ENCODE measurements at regions not wholly inside any gene's neighbourhood (a gene's known extent, or its start where the extent isn't known, plus 50 kb on each side); places are given as distances from the start of the nearest gene placed in this dataset.
"Not testable (repeated sequence)": the region's sequence is repeated elsewhere in the genome, so short reads cannot be mapped to it uniquely, and the experiment has no call there.

GRCh38 chr10:27373566-27374160, 130.4 kb upstream of the RAB18 start:
- Histone ChIP-seq H3K9ac (ENCODE audit: low read length in 5 of 5) (no peak overlapping the region), H3K27ac (ENCODE audit: low read depth, low read length) (no peak overlapping the region), H3K36me3 (ENCODE audit: control insufficient read depth in 5 of 5, insufficient read depth in 5 of 5, low read length in 5 of 5) (no peaks in the 10 kb centered on the region), H3K4me3 (ENCODE audit: low read depth in 1 of 5, low read length in 5 of 5) (no peak overlapping the region), H3K9me3 (ENCODE audit: control insufficient read depth in 5 of 5, low read length in 5 of 5) (no peaks in the 10 kb centered on the region), H3K4me1 (ENCODE audit: control insufficient read depth in 5 of 5, insufficient read depth in 5 of 5, low read length in 5 of 5) (peaks cover 0 to 23% (median 0%) of the 10 kb centered on the region in 5 donors), H3K27me3 (ENCODE audit: control insufficient read depth in 5 of 5, insufficient read depth in 4 of 5, low read length in 5 of 5) (no peaks in the 10 kb centered on the region)

- no peak overlapping the region for H3K9ac ChIP-seq (ENCODE audit: low read length in 5 of 5)
- no peaks in the 10 kb centered on the region for H3K36me3 ChIP-seq (ENCODE audit: control insufficient read depth in 5 of 5, insufficient read depth in 5 of 5, low read length in 5 of 5)
- H3K9me3 ChIP-seq (ENCODE audit: control insufficient read depth in 5 of 5, low read length in 5 of 5), result no peaks in the 10 kb centered on the region
- peaks cover 0 to 22% (median 0%) of the 10 kb centered on the region in 5 donors for H3K4me1 ChIP-seq (ENCODE audit: control insufficient read depth in 5 of 5, insufficient read depth in 5 of 5, low read length in 5 of 5)
- H3K27me3 ChIP-seq (ENCODE audit: control insufficient read depth in 5 of 5, insufficient read depth in 4 of 5, low read length in 5 of 5), result no peaks in the 10 kb centered on the region
- H3K4me3 ChIP-seq (ENCODE audit: low read depth in 1 of 5, low read length in 5 of 5), result no peak overlapping the region
- H3K27ac ChIP-seq (ENCODE audit: low read depth, low read length), result no peak overlapping the region
Measured at GRCh38 chr10:27372095-27372494, 131.5 kb upstream of the ACBD5 start.

- H3K4me3 ChIP-seq (ENCODE audit: low read depth in 1 of 5, low read length in 5 of 5); H3K27me3 ChIP-seq (ENCODE audit: control insufficient read depth in 5 of 5, insufficient read depth in 4 of 5, low read length in 5 of 5); H3K27ac ChIP-seq (ENCODE audit: low read depth, low read length); H3K36me3 ChIP-seq (ENCODE audit: control insufficient read depth in 5 of 5, insufficient read depth in 5 of 5, low read length in 5 of 5); H3K9ac ChIP-seq (ENCODE audit: low read length in 5 of 5); H3K9me3 ChIP-seq (ENCODE audit: control insufficient read depth in 5 of 5, low read length in 5 of 5): not testable (repeated sequence)
- H3K4me1 ChIP-seq (ENCODE audit: control insufficient read depth in 5 of 5, insufficient read depth in 5 of 5, low read length in 5 of 5), result peaks cover 0 to 15% (median 0%) of the 10 kb centered on the region in 5 donors
Measured at GRCh38 chr10:27371375-27371774, 130.8 kb upstream of the ACBD5 start.

DNA sequence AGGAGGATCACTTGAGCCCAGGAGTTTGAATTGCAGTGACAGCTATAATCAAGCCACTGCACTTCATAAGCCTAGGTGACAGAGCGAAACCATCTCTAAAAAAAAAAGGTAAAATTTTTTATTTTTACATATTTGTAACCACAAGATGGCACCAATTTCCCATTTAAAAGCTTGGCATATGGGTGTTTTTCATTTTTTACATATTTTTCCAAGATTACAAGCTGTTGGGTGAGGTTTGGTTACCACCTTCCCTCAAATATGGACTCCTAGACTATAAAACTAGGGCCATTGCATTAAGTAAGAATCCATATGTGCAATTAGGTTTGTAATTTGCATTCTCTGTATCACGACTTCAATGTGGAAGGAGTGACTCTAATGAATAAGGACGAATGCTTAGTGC, 129.3 kb upstream of the ACBD5 start:
- Histone ChIP-seq H3K4me3 (ENCODE audit: low read depth in 1 of 5, low read length in 5 of 5) (no peak overlapping the region), H3K36me3 (ENCODE audit: control insufficient read depth in 5 of 5, insufficient read depth in 5 of 5, low read length in 5 of 5) (no peaks in the 10 kb centered on the region), H3K27ac (ENCODE audit: low read depth, low read length) (no peak overlapping the region), H3K9me3 (ENCODE audit: control insufficient read depth in 5 of 5, low read length in 5 of 5) (no peaks in the 10 kb centered on the region), H3K4me1 (ENCODE audit: control insufficient read depth in 5 of 5, insufficient read depth in 5 of 5, low read length in 5 of 5) (peaks cover 0 to 6% (median 0%) of the 10 kb centered on the region in 5 donors), H3K9ac (ENCODE audit: low read length in 5 of 5) (no peak overlapping the region), H3K27me3 (ENCODE audit: control insufficient read depth in 5 of 5, insufficient read depth in 4 of 5, low read length in 5 of 5) (no peaks in the 10 kb centered on the region)

GRCh38 chr10:27368706-27369105, 128.1 kb upstream of the ACBD5 start:
- Histone ChIP-seq H3K4me3 (ENCODE audit: low read depth in 1 of 5, low read length in 5 of 5) (no peak overlapping the region), H3K9ac (ENCODE audit: low read length in 5 of 5) (no peak overlapping the region), H3K4me1 (ENCODE audit: control insufficient read depth in 5 of 5, insufficient read depth in 5 of 5, low read length in 5 of 5) (peaks cover 0 to 6% (median 0%) of the 10 kb centered on the region in 5 donors), H3K27ac (ENCODE audit: low read depth, low read length) (no peak overlapping the region), H3K9me3 (ENCODE audit: control insufficient read depth in 5 of 5, low read length in 5 of 5) (no peaks in the 10 kb centered on the region), H3K27me3 (ENCODE audit: control insufficient read depth in 5 of 5, insufficient read depth in 4 of 5, low read length in 5 of 5) (no peaks in the 10 kb centered on the region), H3K36me3 (ENCODE audit: control insufficient read depth in 5 of 5, insufficient read depth in 5 of 5, low read length in 5 of 5) (no peaks in the 10 kb centered on the region)

- Histone ChIP-seq H3K27ac (ENCODE audit: low read depth, low read length) (no peak overlapping the region), H3K27me3 (ENCODE audit: control insufficient read depth in 5 of 5, insufficient read depth in 4 of 5, low read length in 5 of 5) (no peaks in the 10 kb centered on the region), H3K9ac (ENCODE audit: low read length in 5 of 5) (no peak overlapping the region), H3K36me3 (ENCODE audit: control insufficient read depth in 5 of 5, insufficient read depth in 5 of 5, low read length in 5 of 5) (no peaks in the 10 kb centered on the region), H3K9me3 (ENCODE audit: control insufficient read depth in 5 of 5, low read length in 5 of 5) (no peaks in the 10 kb centered on the region), H3K4me1 (ENCODE audit: control insufficient read depth in 5 of 5, insufficient read depth in 5 of 5, low read length in 5 of 5) (peaks cover 0 to 6% (median 0%) of the 10 kb centered on the region in 5 donors), H3K4me3 (ENCODE audit: low read depth in 1 of 5, low read length in 5 of 5) (no peak overlapping the region)
Measured at GRCh38 chr10:27366769-27367168, 126.2 kb upstream of the ACBD5 start.

DNA sequence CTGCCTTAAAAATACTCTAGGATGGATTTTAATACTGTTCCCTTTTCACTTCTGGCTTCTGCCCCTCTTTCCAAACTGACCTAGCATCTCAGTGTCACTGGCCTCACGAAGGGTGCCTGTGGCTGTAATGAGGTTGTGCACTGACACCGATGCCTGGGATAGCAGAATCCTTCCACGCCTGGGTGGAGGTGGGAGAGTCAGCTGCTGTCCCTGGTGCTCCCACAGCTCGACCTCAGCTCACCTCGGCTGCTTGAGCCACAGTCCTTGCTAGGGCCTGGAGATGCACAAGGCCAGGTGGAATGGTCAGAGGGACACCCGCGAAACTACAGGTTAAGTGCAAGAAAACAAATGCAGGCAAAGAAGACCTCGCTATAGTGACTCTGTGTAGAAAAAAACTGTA, 123.4 kb upstream of the ACBD5 start:
- Histone ChIP-seq H3K9me3 (ENCODE audit: control insufficient read depth in 5 of 5, low read length in 5 of 5) (no peaks in the 10 kb centered on the region), H3K27ac (ENCODE audit: low read depth, low read length) (no peak overlapping the region), H3K9ac (ENCODE audit: low read length in 5 of 5) (no peak overlapping the region), H3K4me3 (ENCODE audit: low read depth in 1 of 5, low read length in 5 of 5) (no peak overlapping the region), H3K27me3 (ENCODE audit: control insufficient read depth in 5 of 5, insufficient read depth in 4 of 5, low read length in 5 of 5) (no peaks in the 10 kb centered on the region), H3K4me1 (ENCODE audit: control insufficient read depth in 5 of 5, insufficient read depth in 5 of 5, low read length in 5 of 5) (no peaks in the 10 kb centered on the region), H3K36me3 (ENCODE audit: control insufficient read depth in 5 of 5, insufficient read depth in 5 of 5, low read length in 5 of 5) (no peaks in the 10 kb centered on the region)

DNA sequence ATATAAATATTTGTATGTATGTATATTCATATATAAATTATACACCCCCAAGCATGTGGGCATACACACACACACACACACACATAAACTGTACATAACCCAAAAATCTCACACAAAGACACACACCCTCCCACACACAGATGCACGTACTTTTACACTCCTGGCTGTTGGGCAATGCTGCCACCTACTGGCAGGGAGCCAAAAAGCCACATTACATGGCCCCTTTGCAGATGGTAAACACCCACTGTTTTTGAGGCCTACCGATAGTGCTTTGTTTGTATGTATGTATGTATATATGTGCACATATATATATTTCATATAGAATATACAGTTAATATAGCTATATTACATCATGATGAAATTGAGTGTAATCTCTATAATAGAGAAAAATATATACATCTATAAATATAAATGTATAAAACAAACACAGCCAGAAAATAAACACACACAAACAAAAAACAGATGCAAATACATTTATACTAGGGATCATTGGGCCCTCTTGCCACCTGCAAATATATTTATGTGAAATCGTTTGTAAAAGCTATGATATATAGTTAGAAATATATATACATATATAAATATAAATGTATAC, 120.1 kb upstream of the ACBD5 start:
- H3K4me3 ChIP-seq (ENCODE audit: low read depth in 1 of 5, low read length in 5 of 5), result no peak overlapping the region
- no peaks in the 10 kb centered on the region for H3K4me1 ChIP-seq (ENCODE audit: control insufficient read depth in 5 of 5, insufficient read depth in 5 of 5, low read length in 5 of 5)
- no peak overlapping the region for H3K27ac ChIP-seq (ENCODE audit: low read depth, low read length)
- H3K27me3 ChIP-seq (ENCODE audit: control insufficient read depth in 5 of 5, insufficient read depth in 4 of 5, low read length in 5 of 5), result no peaks in the 10 kb centered on the region
- no peak overlapping the region for H3K9ac ChIP-seq (ENCODE audit: low read length in 5 of 5)
- H3K9me3 ChIP-seq (ENCODE audit: control insufficient read depth in 5 of 5, low read length in 5 of 5), result no peaks in the 10 kb centered on the region
- H3K36me3 ChIP-seq (ENCODE audit: control insufficient read depth in 5 of 5, insufficient read depth in 5 of 5, low read length in 5 of 5), result no peaks in the 10 kb centered on the region

DNA sequence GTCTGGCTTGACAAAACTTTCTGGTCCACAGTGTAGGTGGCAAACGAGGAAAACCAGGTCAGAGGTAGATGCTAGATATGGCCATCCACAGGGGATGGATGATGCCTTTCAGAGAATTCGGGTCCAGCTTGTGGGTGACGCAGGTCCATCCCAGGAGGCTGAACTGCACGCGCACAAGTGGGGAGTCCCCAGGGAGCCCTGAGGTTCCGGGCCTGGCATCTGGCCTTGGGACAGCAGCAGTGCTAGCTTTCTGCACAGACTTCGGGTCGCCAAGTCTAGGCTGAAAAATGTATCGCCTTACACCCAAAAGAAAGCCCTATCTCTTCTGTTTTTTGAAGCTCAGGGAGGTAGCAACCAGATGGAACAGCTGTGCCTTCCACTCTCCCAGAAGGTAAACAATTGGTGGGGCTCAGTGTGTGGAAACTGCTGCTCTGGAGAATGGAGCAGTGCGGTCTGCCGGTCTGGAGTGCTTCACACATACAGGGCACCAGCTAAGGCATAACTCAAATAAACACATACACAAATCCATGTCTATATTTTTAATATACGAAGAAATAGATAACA, 119.3 kb upstream of the ACBD5 start:
- Histone ChIP-seq H3K27me3 (ENCODE audit: control insufficient read depth in 5 of 5, insufficient read depth in 4 of 5, low read length in 5 of 5) (no peaks in the 10 kb centered on the region), H3K9ac (ENCODE audit: low read length in 5 of 5) (no peak overlapping the region), H3K4me3 (ENCODE audit: low read depth in 1 of 5, low read length in 5 of 5) (no peak overlapping the region), H3K27ac (ENCODE audit: low read depth, low read length) (no peak overlapping the region), H3K4me1 (ENCODE audit: control insufficient read depth in 5 of 5, insufficient read depth in 5 of 5, low read length in 5 of 5) (no peaks in the 10 kb centered on the region), H3K9me3 (ENCODE audit: control insufficient read depth in 5 of 5, low read length in 5 of 5) (no peaks in the 10 kb centered on the region), H3K36me3 (ENCODE audit: control insufficient read depth in 5 of 5, insufficient read depth in 5 of 5, low read length in 5 of 5) (no peaks in the 10 kb centered on the region)

DNA sequence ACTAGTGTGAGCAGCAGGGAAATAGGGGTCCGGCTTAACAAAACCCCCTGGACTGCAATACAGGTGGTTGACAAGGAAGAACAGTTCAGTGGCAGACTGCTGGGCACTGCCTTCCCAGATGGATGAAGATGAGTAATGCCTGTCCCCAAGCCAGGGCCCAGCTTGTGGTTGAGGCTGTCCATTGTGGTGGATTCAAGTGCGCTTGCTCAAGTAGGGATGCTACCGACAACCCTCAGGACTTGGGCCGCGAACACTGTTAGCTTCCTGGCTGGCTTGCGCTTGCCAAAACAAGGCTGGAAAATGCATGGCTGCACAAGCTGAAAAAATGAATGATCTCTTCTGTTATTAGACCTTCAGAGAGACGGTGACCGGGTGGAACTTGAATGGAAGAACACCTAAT, 116.1 kb upstream of the ACBD5 start:
- H3K9me3 ChIP-seq (ENCODE audit: control insufficient read depth in 5 of 5, low read length in 5 of 5), result no peaks in the 10 kb centered on the region
- peaks cover 0 to 3% (median 0%) of the 10 kb centered on the region in 5 donors for H3K27me3 ChIP-seq (ENCODE audit: control insufficient read depth in 5 of 5, insufficient read depth in 4 of 5, low read length in 5 of 5)
- no peaks in the 10 kb centered on the region for H3K36me3 ChIP-seq (ENCODE audit: control insufficient read depth in 5 of 5, insufficient read depth in 5 of 5, low read length in 5 of 5)
- no peak overlapping the region for H3K4me3 ChIP-seq (ENCODE audit: low read depth in 1 of 5, low read length in 5 of 5)
- H3K4me1 ChIP-seq (ENCODE audit: control insufficient read depth in 5 of 5, insufficient read depth in 5 of 5, low read length in 5 of 5), result peaks cover 0 to 5% (median 0%) of the 10 kb centered on the region in 5 donors
- H3K9ac ChIP-seq (ENCODE audit: low read length in 5 of 5), result no peak overlapping the region
- H3K27ac ChIP-seq (ENCODE audit: low read depth, low read length), result no peak overlapping the region
